ENCODE measurements at regions not wholly inside any gene's neighbourhood (a gene's known extent, or its start where the extent isn't known, plus 50 kb on each side); places are given as distances from the start of the nearest gene placed in this dataset.

- TF ChIP-seq, protein P1, sequence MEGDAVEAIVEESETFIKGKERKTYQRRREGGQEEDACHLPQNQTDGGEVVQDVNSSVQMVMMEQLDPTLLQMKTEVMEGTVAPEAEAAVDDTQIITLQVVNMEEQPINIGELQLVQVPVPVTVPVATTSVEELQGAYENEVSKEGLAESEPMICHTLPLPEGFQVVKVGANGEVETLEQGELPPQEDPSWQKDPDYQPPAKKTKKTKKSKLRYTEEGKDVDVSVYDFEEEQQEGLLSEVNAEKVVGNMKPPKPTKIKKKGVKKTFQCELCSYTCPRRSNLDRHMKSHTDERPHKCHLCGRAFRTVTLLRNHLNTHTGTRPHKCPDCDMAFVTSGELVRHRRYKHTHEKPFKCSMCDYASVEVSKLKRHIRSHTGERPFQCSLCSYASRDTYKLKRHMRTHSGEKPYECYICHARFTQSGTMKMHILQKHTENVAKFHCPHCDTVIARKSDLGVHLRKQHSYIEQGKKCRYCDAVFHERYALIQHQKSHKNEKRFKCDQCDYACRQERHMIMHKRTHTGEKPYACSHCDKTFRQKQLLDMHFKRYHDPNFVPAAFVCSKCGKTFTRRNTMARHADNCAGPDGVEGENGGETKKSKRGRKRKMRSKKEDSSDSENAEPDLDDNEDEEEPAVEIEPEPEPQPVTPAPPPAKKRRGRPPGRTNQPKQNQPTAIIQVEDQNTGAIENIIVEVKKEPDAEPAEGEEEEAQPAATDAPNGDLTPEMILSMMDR (IDR thresholded peaks at IDR 0.05), result no peak
- TF ChIP-seq POLR2AphosphoS5 (IDR thresholded peaks at IDR 0.05; ENCODE audit: low read depth, low read length), result no peak
- no peak for TF ChIP-seq TCF7L2 (IDR thresholded peaks at IDR 0.05; ENCODE audit: low read depth, low read length)
Measured at GRCh38 chr6:128597956-128598355, 77.6 kb upstream of the PTPRK start.

Data from Panc1 (cell line).